Smooth muscle cell (in vitro differentiated cells): ENCODE measurements at regions not wholly inside any gene's neighbourhood (a gene's known extent, or its start where the extent isn't known, plus 50 kb on each side); places are given as distances from the start of the nearest gene placed in this dataset.

Experiments used
- DNase-seq: peaks from one replicate; lab custom pipeline; 2025; ENCODE audit not compliant: unreplicated experiment; lab: John Stamatoyannopoulos, UW
- H2AFZ ChIP-seq: fragments of 200-600 bp; sonication (generic); 2 replicates; pipeline ENCODE4 v1.6.0; 2016; ENCODE audit warnings: antibody characterized with exemption, low read depth, mild to moderate bottlenecking
- H3F3A ChIP-seq: fragments of 200-600 bp; sonication (generic); 2 replicates; pipeline ENCODE4 v1.6.0; 2017; ENCODE audit warnings: antibody characterized with exemption, low read depth
- H3K27ac ChIP-seq: fragments of 200-600 bp; sonication (generic); 2 replicates; pipeline ENCODE4 v1.5.1; 2016; ENCODE audit warnings: low read depth, mild to moderate bottlenecking
- H3K27me3 ChIP-seq: fragments of 200-600 bp; sonication (generic); 2 replicates; pipeline ENCODE4 v1.6.1; 2016; ENCODE audit warnings: low read depth, mild to moderate bottlenecking
- H3K36me3 ChIP-seq: fragments of 200-600 bp; sonication (generic); 2 replicates; pipeline ENCODE4 v1.5.1; 2016; ENCODE audit warnings: low read depth
- H3K4me1 ChIP-seq: fragments of 200-600 bp; sonication (generic); 2 replicates; pipeline ENCODE4 v1.5.1; 2016; ENCODE audit warnings: low read depth
- H3K4me2 ChIP-seq: fragments of 200-600 bp; sonication (generic); 2 replicates; pipeline ENCODE4 v1.6.0; 2016; ENCODE audit warnings: mild to moderate bottlenecking
- H3K4me3 ChIP-seq: fragments of 200-600 bp; sonication (generic); 2 replicates; pipeline ENCODE4 v1.5.1; 2016; ENCODE audit warnings: mild to moderate bottlenecking
- H3K79me2 ChIP-seq: fragments of 200-600 bp; sonication (generic); 2 replicates; pipeline ENCODE4 v1.6.0; 2016; ENCODE audit warnings: low read depth, mild to moderate bottlenecking
- H3K9ac ChIP-seq: fragments of 200-600 bp; sonication (generic); 2 replicates; pipeline ENCODE4 v1.6.0; 2016; ENCODE audit warnings: low read depth
- H3K9me3 ChIP-seq: fragments of 200-600 bp; sonication (generic); replicated peaks from 2 replicates; pipeline ENCODE4 v1.5.1; 2016; ENCODE audit warnings: low read depth
- H4K20me1 ChIP-seq: fragments of 200-600 bp; sonication (generic); 2 replicates; pipeline ENCODE4 v1.6.0; 2016; ENCODE audit warnings: low read depth
- CTCF ChIP-seq: fragments of 200-600 bp; sonication (generic); IDR thresholded peaks from 2 replicates; pipeline ENCODE4 v1.5.1; 2017; ENCODE audit warnings: borderline replicate concordance, mild to moderate bottlenecking, antibody characterized with exemption; ENCODE audit not compliant: insufficient read depth, poor library complexity, severe bottlenecking
- WGBS: methylation state at CpG from one replicate; pipeline ENCODE4 v1.1.7; 2016; ENCODE audit warnings: low lambda C conversion rate; 5-methylcytosine and 5-hydroxymethylcytosine counted together

- WGBS, result 73% methylated on average over 4 of the region's 4 CpGs
Measured at GRCh38 chr4:89497517-89498308, 190.1 kb upstream of the GPRIN3 start.

GRCh38 chr4:89496851-89497250 lies 189.3 kb upstream of the GPRIN3 start:
- no peaks in the 10 kb centered on the region for H3K27me3 ChIP-seq
- no peak for TF ChIP-seq CTCF
- no peak overlapping the region for H3K4me2 ChIP-seq
- no peaks in the 10 kb centered on the region for H3K9me3 ChIP-seq
- no peaks in the 10 kb centered on the region for H3K79me2 ChIP-seq
- no peaks in the 10 kb centered on the region for H3K4me1 ChIP-seq
- WGBS, result 71% methylated on average over 1 of the region's 1 CpG
- no peak for DNase-seq
- H3K4me3 ChIP-seq, result no peak overlapping the region
- no peaks in the 10 kb centered on the region for H3K36me3 ChIP-seq
- H4K20me1 ChIP-seq, result no peaks in the 10 kb centered on the region
- H3K9ac ChIP-seq, result no peak overlapping the region
- no peak overlapping the region for H3K27ac ChIP-seq
- H2AFZ ChIP-seq, result no peak overlapping the region
- H3F3A ChIP-seq, result no peaks in the 10 kb centered on the region

More at GRCh38 chr4:89497517-89498308, 190.1 kb upstream of the GPRIN3 start:
- Histone ChIP-seq H3K9me3 (no peaks in the 10 kb centered on the region), H3K4me1 (no peaks in the 10 kb centered on the region), H2AFZ (no peak overlapping the region), H3K9ac (no peak overlapping the region), H3K27ac (no peak overlapping the region), H3F3A (no peaks in the 10 kb centered on the region), H4K20me1 (no peaks in the 10 kb centered on the region), H3K36me3 (no peaks in the 10 kb centered on the region), H3K27me3 (no peaks in the 10 kb centered on the region), H3K4me3 (no peak overlapping the region), H3K4me2 (no peak overlapping the region), H3K79me2 (no peaks in the 10 kb centered on the region)
- no peak for DNase-seq
- TF ChIP-seq CTCF, result no peak

- TF ChIP-seq CTCF, result no peak
- H3K4me1 ChIP-seq, result no peaks in the 10 kb centered on the region
- H3K27ac ChIP-seq, result peak overlapping the region; percentile 39
- no peaks in the 10 kb centered on the region for H3K36me3 ChIP-seq
- no peak overlapping the region for H3K4me3 ChIP-seq
- no peaks in the 10 kb centered on the region for H3K79me2 ChIP-seq
- no peak overlapping the region for H3K9ac ChIP-seq
- no peaks in the 10 kb centered on the region for H4K20me1 ChIP-seq
- H2AFZ ChIP-seq, result no peak overlapping the region
- H3K27me3 ChIP-seq, result no peaks in the 10 kb centered on the region
- no peaks in the 10 kb centered on the region for H3K9me3 ChIP-seq
- H3F3A ChIP-seq, result no peaks in the 10 kb centered on the region
- H3K4me2 ChIP-seq, result no peak overlapping the region
- DNase-seq, result no peak
- 69% methylated on average over 3 of the region's 3 CpGs for WGBS
Measured at GRCh38 chr4:89493367-89493766, 185.8 kb upstream of the GPRIN3 start.

GRCh38 chr4:89492581-89493071 lies 185.0 kb upstream of the GPRIN3 start:
- Histone ChIP-seq H3K27ac (peak overlapping the region; percentile 39), H4K20me1 (no peaks in the 10 kb centered on the region), H3K4me1 (no peaks in the 10 kb centered on the region), H3K4me3 (no peak overlapping the region), H3F3A (no peaks in the 10 kb centered on the region), H3K27me3 (no peaks in the 10 kb centered on the region), H3K79me2 (no peaks in the 10 kb centered on the region), H3K36me3 (no peaks in the 10 kb centered on the region), H3K4me2 (no peak overlapping the region), H3K9ac (no peak overlapping the region), H2AFZ (no peak overlapping the region), H3K9me3 (no peaks in the 10 kb centered on the region)
- DNase-seq, result no peak
- WGBS, result 68% methylated on average over 4 of the region's 4 CpGs
- no peak for TF ChIP-seq CTCF
